ENCODE measurements at regions not wholly inside any gene's neighbourhood (a gene's known extent, or its start where the extent isn't known, plus 50 kb on each side); places are given as distances from the start of the nearest gene placed in this dataset.
A peak's percentile ranks its signal among the peaks of the same experiment; 100 is the strongest.

DNA sequence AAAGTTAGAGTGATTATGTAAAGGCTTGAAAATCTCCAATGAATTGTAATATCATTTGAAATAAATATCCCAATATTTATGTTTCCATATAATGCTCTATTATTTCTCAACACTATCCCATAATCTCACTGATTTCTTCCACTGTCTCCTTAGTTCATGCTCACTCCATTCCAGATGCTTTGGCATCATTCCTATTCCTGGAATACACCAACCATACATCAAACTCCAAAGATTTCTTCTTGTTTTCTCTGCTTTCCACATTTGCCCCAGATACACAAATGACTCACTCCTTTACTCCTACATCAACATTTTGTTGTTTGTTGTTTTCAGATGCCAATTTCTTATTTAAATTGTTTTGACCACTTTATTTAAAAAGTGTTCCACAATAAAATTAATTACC, 1390.8 kb downstream of the ZPLD1 start:
- intact Hi-C loops (cut with DNase I): no loop called here
- FAIRE-seq: no peak
- no peaks in the 10 kb centered on the region for H3K27me3 ChIP-seq (ENCODE audit: control insufficient read depth, insufficient read depth, low read length)
- no peaks in the 10 kb centered on the region for H3K36me3 ChIP-seq (ENCODE audit: control insufficient read depth in 2 of 3, insufficient read depth in 3 of 3, low read length in 3 of 3)
- no peak for DNase-seq
- no peak overlapping the region for H3K27ac ChIP-seq (ENCODE audit: low read depth in 2 of 2, low read length in 2 of 2)
- no peaks in the 10 kb centered on the region for H3K4me1 ChIP-seq (ENCODE audit: control insufficient read depth in 2 of 3, insufficient read depth in 2 of 3, low read depth in 1 of 3, low read length in 3 of 3)
- H3K4me3 ChIP-seq (ENCODE audit: low read length in 3 of 3): no peak overlapping the region
- no peaks in the 10 kb centered on the region for H3K9me3 ChIP-seq (ENCODE audit: control insufficient read depth in 2 of 3, insufficient read depth in 1 of 3, low read length in 3 of 3)
- TF ChIP-seq, protein P1, sequence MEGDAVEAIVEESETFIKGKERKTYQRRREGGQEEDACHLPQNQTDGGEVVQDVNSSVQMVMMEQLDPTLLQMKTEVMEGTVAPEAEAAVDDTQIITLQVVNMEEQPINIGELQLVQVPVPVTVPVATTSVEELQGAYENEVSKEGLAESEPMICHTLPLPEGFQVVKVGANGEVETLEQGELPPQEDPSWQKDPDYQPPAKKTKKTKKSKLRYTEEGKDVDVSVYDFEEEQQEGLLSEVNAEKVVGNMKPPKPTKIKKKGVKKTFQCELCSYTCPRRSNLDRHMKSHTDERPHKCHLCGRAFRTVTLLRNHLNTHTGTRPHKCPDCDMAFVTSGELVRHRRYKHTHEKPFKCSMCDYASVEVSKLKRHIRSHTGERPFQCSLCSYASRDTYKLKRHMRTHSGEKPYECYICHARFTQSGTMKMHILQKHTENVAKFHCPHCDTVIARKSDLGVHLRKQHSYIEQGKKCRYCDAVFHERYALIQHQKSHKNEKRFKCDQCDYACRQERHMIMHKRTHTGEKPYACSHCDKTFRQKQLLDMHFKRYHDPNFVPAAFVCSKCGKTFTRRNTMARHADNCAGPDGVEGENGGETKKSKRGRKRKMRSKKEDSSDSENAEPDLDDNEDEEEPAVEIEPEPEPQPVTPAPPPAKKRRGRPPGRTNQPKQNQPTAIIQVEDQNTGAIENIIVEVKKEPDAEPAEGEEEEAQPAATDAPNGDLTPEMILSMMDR (IDR thresholded peaks at IDR 0.05; ENCODE audit: borderline replicate concordance, extremely low read depth, insufficient read depth): no peak
- no peak overlapping the region for H3K9ac ChIP-seq (ENCODE audit: low read length in 3 of 3)

DNA sequence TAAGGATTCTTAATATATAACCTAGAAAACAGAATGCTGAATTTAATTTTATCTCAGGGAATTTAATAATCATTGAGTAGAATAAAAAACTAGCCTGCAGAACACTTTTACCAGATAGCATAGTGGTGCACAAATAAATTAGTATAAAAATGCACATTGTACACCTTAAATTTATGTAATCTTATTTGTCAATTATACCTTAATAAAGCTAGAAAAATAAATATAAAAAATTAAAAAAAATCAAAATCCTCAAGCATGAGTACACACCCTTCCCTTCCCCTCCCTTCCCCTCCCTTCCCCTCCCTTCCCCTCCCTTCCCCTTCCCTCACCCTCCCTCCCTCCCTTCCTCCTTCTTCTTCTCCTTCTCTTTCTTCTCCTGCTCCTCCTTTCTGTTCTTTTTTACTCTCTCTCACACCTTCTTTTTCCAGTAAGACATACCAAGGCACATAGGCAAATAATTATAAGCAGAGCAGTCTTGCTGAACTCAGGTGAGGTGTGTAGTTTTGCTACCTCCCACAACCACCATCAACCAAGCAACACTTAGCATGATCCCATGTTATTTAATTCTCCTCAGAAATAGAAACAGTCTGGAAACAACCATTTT, 1395.0 kb downstream of the ZPLD1 start:
- intact Hi-C loops (cut with DNase I): no loop called here
- DNase-seq (no peak), FAIRE-seq (no peak)
- Histone ChIP-seq H3K9ac (ENCODE audit: low read length in 3 of 3) (no peak overlapping the region), H3K27ac (ENCODE audit: low read depth in 2 of 2, low read length in 2 of 2) (no peak overlapping the region), H3K27me3 (ENCODE audit: control insufficient read depth, insufficient read depth, low read length) (no peaks in the 10 kb centered on the region), H3K4me1 (ENCODE audit: control insufficient read depth in 2 of 3, insufficient read depth in 2 of 3, low read depth in 1 of 3, low read length in 3 of 3) (no peaks in the 10 kb centered on the region), H3K9me3 (ENCODE audit: control insufficient read depth in 2 of 3, insufficient read depth in 1 of 3, low read length in 3 of 3) (no peaks in the 10 kb centered on the region), H3K4me3 (ENCODE audit: low read length in 3 of 3) (no peak overlapping the region), H3K36me3 (ENCODE audit: control insufficient read depth in 2 of 3, insufficient read depth in 3 of 3, low read length in 3 of 3) (no peaks in the 10 kb centered on the region)
- TF ChIP-seq, protein P1 (IDR thresholded peaks at IDR 0.05; ENCODE audit: borderline replicate concordance, extremely low read depth, insufficient read depth): no peak

DNA sequence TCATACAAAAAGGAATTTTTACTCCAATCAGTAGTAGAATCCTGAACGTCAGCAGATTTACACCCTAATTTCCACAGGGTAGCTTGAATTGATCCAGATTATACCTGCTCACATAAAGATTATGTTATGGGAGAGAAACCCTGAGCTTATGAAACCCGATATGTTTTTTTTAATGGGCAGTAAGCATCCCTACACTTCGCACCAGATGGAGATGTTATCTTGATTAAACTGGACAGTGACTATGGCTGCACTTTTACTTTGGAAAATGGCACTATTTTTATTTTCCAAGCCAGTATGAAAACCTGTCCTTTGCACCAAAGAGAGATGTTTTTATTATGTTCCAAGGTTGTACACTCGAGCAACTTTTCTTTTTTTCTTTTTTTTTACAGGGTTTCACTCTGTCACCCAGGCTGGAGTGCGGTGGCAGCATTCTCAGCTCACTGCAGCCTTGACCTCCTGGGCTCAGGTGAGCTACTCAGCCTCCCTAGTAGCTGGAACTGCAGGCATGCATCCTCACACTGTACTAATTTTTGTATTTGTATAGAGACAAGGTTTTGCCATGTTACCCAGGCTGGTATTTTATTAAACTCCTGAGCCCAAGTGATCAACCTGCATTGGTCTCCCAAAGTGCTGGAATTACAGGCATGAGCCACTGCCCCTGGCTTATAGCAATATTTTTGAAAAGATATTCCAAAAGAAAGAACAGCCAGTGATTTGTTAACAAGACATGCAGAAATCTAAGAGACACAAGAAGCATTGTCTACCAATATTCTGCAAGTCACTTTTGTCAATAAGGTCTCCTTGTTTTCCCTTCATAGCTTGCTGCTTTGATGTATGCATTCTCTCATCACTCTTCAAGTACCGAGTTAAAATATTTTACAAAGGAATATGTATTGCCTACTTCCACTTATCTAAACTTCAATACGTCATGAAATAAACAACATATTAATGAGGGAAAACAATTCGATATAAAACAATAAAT, 1412.6 kb downstream of the ZPLD1 start:
- intact Hi-C loops (cut with DNase I): no loop called here
- Histone ChIP-seq H3K36me3 (ENCODE audit: control insufficient read depth in 2 of 3, insufficient read depth in 3 of 3, low read length in 3 of 3) (no peaks in the 10 kb centered on the region), H3K27ac (ENCODE audit: low read depth in 2 of 2, low read length in 2 of 2) (no peak overlapping the region), H3K4me3 (ENCODE audit: low read length in 3 of 3) (no peak overlapping the region), H3K27me3 (ENCODE audit: control insufficient read depth, insufficient read depth, low read length) (no peaks in the 10 kb centered on the region), H3K9ac (ENCODE audit: low read length in 3 of 3) (no peak overlapping the region), H3K9me3 (ENCODE audit: control insufficient read depth in 2 of 3, insufficient read depth in 1 of 3, low read length in 3 of 3) (no peaks in the 10 kb centered on the region), H3K4me1 (ENCODE audit: control insufficient read depth in 2 of 3, insufficient read depth in 2 of 3, low read depth in 1 of 3, low read length in 3 of 3) (no peaks in the 10 kb centered on the region)
- DNase-seq: peak in 1 of 5 donors; percentile 4
- FAIRE-seq: no peak
- TF ChIP-seq, protein P1 (IDR thresholded peaks at IDR 0.05; ENCODE audit: borderline replicate concordance, extremely low read depth, insufficient read depth): no peak
